SH-SY5Y (cell line): ENCODE measurements at regions not wholly inside any gene's neighbourhood (a gene's known extent, or its start where the extent isn't known, plus 50 kb on each side); places are given as distances from the start of the nearest gene placed in this dataset.

ENCODE experiments used
- GATA2 ChIP-seq: IDR thresholded peaks from 2 replicates; pipeline ENCODE4 v1.6.1; 2011; ENCODE audit warnings: mild to moderate bottlenecking, low read depth, low read length
- GATA3 ChIP-seq: IDR thresholded peaks from 2 replicates; pipeline ENCODE4 v1.6.1; 2011; ENCODE audit warnings: low read depth, mild to moderate bottlenecking, low read length, moderate library complexity

- no peak for TF ChIP-seq GATA3
- TF ChIP-seq GATA2, result no peak
Observed at GRCh38 chr2:120586507-120587278, 149.0 kb upstream of the GLI2 start.
